Thoracic aorta (tissue), 2 donors: ENCODE measurements at regions not wholly inside any gene's neighbourhood (a gene's known extent, or its start where the extent isn't known, plus 50 kb on each side); places are given as distances from the start of the nearest gene placed in this dataset.

Source experiments
- ATAC-seq: fragments of 150-250 bp; one replicate; pipeline ENCODE4 v1.8.0; 2017; ENCODE audit warnings: low read depth; ENCODE audit not compliant: insufficient number of reproducible peaks, low FRiP score
- DNase-seq: peaks from one replicate; pipeline ENCODE4 v3.0.0-alpha.2; 2020; ENCODE audit warnings: low spot score
- H3K27ac ChIP-seq, 2 donors: fragments of 200-600 bp; sonication (generic); 1 replicate in 1 of 2; 2 replicates in 1 of 2; pipeline ENCODE4 v1.5.1; 2016; ENCODE audit warnings: mild to moderate bottlenecking in 2 of 2, moderate library complexity in 2 of 2
- H3K27me3 ChIP-seq: fragments of 200-600 bp; sonication (generic); replicated peaks from 2 replicates; pipeline ENCODE4 v1.6.0; 2016; ENCODE audit warnings: mild to moderate bottlenecking; ENCODE audit not compliant: insufficient read depth
- H3K36me3 ChIP-seq: fragments of 200-600 bp; sonication (generic); one replicate; pipeline ENCODE4 v1.5.1; 2016
- H3K4me1 ChIP-seq, 2 donors: fragments of 200-600 bp; sonication (generic); 1 replicate in 1 of 2; 2 replicates in 1 of 2; pipeline versions ENCODE4 v1.5.1 to v1.6.0; 2016; ENCODE audit warnings: low read depth in 2 of 2, mild to moderate bottlenecking in 1 of 2; ENCODE audit not compliant: control insufficient read depth in 1 of 2
- H3K4me3 ChIP-seq: fragments of 200-600 bp; sonication (generic); 2 replicates; pipeline ENCODE4 v1.5.1; 2016; ENCODE audit warnings: mild to moderate bottlenecking
- H3K9me3 ChIP-seq: fragments of 200-600 bp; sonication (generic); 2 replicates; pipeline ENCODE4 v1.5.1; 2016
- TF ChIP-seq, protein P1 (sequence below): fragments of 200-600 bp; sonication (generic); IDR thresholded peaks from one replicate; pipeline ENCODE4 v1.5.1; 2019; ENCODE audit warnings: antibody characterized with exemption

- no peak for DNase-seq
- TF ChIP-seq, protein P1, sequence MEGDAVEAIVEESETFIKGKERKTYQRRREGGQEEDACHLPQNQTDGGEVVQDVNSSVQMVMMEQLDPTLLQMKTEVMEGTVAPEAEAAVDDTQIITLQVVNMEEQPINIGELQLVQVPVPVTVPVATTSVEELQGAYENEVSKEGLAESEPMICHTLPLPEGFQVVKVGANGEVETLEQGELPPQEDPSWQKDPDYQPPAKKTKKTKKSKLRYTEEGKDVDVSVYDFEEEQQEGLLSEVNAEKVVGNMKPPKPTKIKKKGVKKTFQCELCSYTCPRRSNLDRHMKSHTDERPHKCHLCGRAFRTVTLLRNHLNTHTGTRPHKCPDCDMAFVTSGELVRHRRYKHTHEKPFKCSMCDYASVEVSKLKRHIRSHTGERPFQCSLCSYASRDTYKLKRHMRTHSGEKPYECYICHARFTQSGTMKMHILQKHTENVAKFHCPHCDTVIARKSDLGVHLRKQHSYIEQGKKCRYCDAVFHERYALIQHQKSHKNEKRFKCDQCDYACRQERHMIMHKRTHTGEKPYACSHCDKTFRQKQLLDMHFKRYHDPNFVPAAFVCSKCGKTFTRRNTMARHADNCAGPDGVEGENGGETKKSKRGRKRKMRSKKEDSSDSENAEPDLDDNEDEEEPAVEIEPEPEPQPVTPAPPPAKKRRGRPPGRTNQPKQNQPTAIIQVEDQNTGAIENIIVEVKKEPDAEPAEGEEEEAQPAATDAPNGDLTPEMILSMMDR, result no peak
- Histone ChIP-seq H3K27me3 (no peaks in the 10 kb centered on the region), H3K27ac (no peak overlapping the region), H3K36me3 (no peaks in the 10 kb centered on the region), H3K9me3 (no peaks in the 10 kb centered on the region), H3K4me3 (no peak overlapping the region), H3K4me1 (no peaks in the 10 kb centered on the region)
- ATAC-seq, result no peak
Observed at GRCh38 chr20:12395353-12395752, 477.7 kb downstream of the BTBD3 start.

DNA sequence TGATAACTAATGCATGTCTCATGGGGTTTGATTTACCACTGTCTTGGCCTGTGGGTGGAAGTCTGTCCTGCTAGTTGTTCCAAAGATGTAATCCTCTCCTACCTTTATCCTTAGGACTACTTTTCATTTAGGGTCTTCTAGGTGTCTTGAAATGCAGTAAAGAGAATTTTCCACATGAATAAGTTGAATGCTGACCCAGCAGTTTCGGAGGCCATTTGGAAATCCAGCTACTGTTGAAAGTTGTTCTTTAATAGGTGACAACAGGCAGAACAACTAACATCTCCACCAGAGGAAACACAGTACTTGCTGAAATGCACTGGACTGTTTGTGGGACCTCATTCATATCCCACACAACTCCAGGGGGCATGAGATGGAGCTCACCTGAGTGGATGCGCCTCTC lies 478.1 kb downstream of the BTBD3 start:
- Histone ChIP-seq H3K36me3 (no peaks in the 10 kb centered on the region), H3K9me3 (no peaks in the 10 kb centered on the region), H3K27me3 (no peaks in the 10 kb centered on the region), H3K4me1 (no peaks in the 10 kb centered on the region), H3K4me3 (no peak overlapping the region), H3K27ac (no peak overlapping the region)
- ATAC-seq (no peak), DNase-seq (no peak)
- TF ChIP-seq, protein P1, result no peak

- no peaks in the 10 kb centered on the region for H3K9me3 ChIP-seq
- no peaks in the 10 kb centered on the region for H3K36me3 ChIP-seq
- no peaks in the 10 kb centered on the region for H3K4me1 ChIP-seq
- H3K4me3 ChIP-seq, result no peak overlapping the region
- DNase-seq (no peak), ATAC-seq (no peak)
- H3K27me3 ChIP-seq, result no peaks in the 10 kb centered on the region
- TF ChIP-seq, protein P1, result no peak
- H3K27ac ChIP-seq, result no peak overlapping the region
Observed at GRCh38 chr20:12399110-12399836, 481.6 kb downstream of the BTBD3 start.

- no peaks in the 10 kb centered on the region for H3K36me3 ChIP-seq
- H3K4me1 ChIP-seq, result no peaks in the 10 kb centered on the region
- no peak for DNase-seq
- H3K9me3 ChIP-seq, result peaks cover 13% of the 10 kb centered on the region
- H3K27ac ChIP-seq, result no peak overlapping the region
- no peak for ATAC-seq
- TF ChIP-seq, protein P1, result no peak
- H3K27me3 ChIP-seq, result no peaks in the 10 kb centered on the region
- no peak overlapping the region for H3K4me3 ChIP-seq
Observed at GRCh38 chr20:12404941-12405340, 487.2 kb downstream of the BTBD3 start.

DNA sequence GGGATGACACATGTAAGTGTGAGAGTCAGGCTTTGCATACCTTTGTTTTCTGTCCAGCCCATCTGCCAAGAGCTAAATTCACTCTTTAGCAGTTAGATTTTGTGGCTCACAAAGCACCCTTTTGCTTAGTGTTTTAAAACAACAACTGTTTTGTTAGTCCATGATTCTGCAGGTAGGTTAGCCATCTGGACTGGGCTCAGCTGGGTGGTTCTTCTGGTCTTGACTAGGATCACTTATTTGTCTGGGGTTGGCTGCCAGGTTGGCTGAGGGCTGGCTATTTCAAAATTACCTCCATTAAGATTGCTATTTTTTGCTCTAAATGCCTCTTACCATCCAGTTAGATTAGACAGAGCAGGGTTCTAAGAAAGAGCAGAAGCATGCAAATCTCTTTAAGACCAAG lies 489.3 kb downstream of the BTBD3 start:
- Histone ChIP-seq H3K27me3 (no peaks in the 10 kb centered on the region), H3K4me1 (no peaks in the 10 kb centered on the region), H3K4me3 (no peak overlapping the region), H3K27ac (no peak overlapping the region), H3K36me3 (no peaks in the 10 kb centered on the region), H3K9me3 (peaks cover 13% of the 10 kb centered on the region)
- TF ChIP-seq, protein P1, result no peak
- DNase-seq (no peak), ATAC-seq (no peak)
